H1 (cell line): ENCODE measurements at regions not wholly inside any gene's neighbourhood (a gene's known extent, or its start where the extent isn't known, plus 50 kb on each side); places are given as distances from the start of the nearest gene placed in this dataset.

Experiments
- CTCF ChIA-PET: fragments of 300-600 bp; sonication (Branson Sonifier 250); formaldehyde crosslinking; loops from one replicate; lab custom pipeline; 2021; ENCODE audit not compliant: partially characterized antibody; lab: Charles Lee
- POLR2A ChIA-PET: fragments of 300-600 bp; sonication (Branson Sonifier 250); formaldehyde crosslinking; loops from one replicate; lab custom pipeline; 2021; ENCODE audit warnings: inconsistent platforms; ENCODE audit not compliant: partially characterized antibody; lab: Charles Lee
- DNase-seq, 2 experiments: peaks; one replicate each; pipeline versions ENCODE4 v3.0.0 to v3.0.0-alpha.2; 2010 to 2022; ENCODE audit warnings: low spot score in 2 of 2, low read depth in 1 of 2, mixed read lengths in 1 of 2
- FAIRE-seq: peaks from 2 replicates; lab custom pipeline; 2011; peaks lifted over from hg19 to GRCh38; lab: Jason Lieb, UNC
- H2AFZ ChIP-seq: 2 replicates; pipeline ENCODE4 v1.8.1; 2012; ENCODE audit warnings: low read length, inconsistent platforms
- H2AK5ac ChIP-seq: 2 replicates; pipeline ENCODE4 v1.6.1; 2013; ENCODE audit warnings: low read depth, low read length
- H2BK120ac ChIP-seq: replicated peaks from 2 replicates; pipeline ENCODE3; 2013; ENCODE audit warnings: low read depth, low read length, inconsistent platforms
- H2BK12ac ChIP-seq: 2 replicates; pipeline ENCODE4 v1.6.1; 2013; ENCODE audit warnings: low read depth, low read length
- H2BK15ac ChIP-seq: 2 replicates; pipeline ENCODE4 v1.6.1; 2013; ENCODE audit warnings: low read length
- H2BK20ac ChIP-seq: 2 replicates; pipeline ENCODE4 v1.6.1; 2013; ENCODE audit warnings: low read length
- H2BK5ac ChIP-seq: 2 replicates; pipeline ENCODE4 v1.6.1; 2013; ENCODE audit warnings: low read depth, low read length
- H3K14ac ChIP-seq: 2 replicates; pipeline ENCODE4 v1.6.1; 2013; ENCODE audit warnings: inconsistent platforms; ENCODE audit not compliant: insufficient read length
- H3K18ac ChIP-seq: 2 replicates; pipeline ENCODE4 v1.6.1; 2013; ENCODE audit warnings: low read length; ENCODE audit errors: extremely low read depth
- H3K23ac ChIP-seq: 2 replicates; pipeline ENCODE4 v1.6.1; 2013; ENCODE audit warnings: inconsistent platforms; ENCODE audit not compliant: insufficient read length
- H3K23me2 ChIP-seq: 2 replicates; pipeline ENCODE4 v1.6.1; 2013; ENCODE audit warnings: low read depth, low read length
- H3K27ac ChIP-seq: 2 replicates; pipeline ENCODE4 v1.6.1; 2011; ENCODE audit warnings: low read depth, low read length, inconsistent platforms
- H3K27me3 ChIP-seq, 4 experiments: replicated peaks in 1 of 4; 1 replicate in 1 of 4; 2 replicates in 3 of 4; pipeline versions ENCODE4 v1.6.1 to v1.8.1; 2011 to 2013; ENCODE audit warnings: low read length in 3 of 4, mild to moderate bottlenecking in 3 of 4, inconsistent platforms in 2 of 4, mixed read lengths in 2 of 4, moderate library complexity in 1 of 4; ENCODE audit not compliant: control insufficient read depth in 3 of 4, insufficient read depth in 3 of 4; ENCODE audit errors: extremely low read depth in 1 of 4
- H3K36me3 ChIP-seq, 4 experiments: 2 replicates each; pipeline versions ENCODE4 v1.6.1 to v1.8.1; 2011 to 2013; ENCODE audit warnings: mild to moderate bottlenecking in 4 of 4, low read length in 3 of 4, moderate library complexity in 2 of 4, control low read depth in 1 of 4, inconsistent platforms in 1 of 4; ENCODE audit not compliant: insufficient read depth in 4 of 4, control insufficient read depth in 2 of 4
- H3K4ac ChIP-seq: replicated peaks from 2 replicates; pipeline ENCODE3; 2013; ENCODE audit warnings: low read length, low read depth, mixed read lengths, inconsistent platforms; ENCODE audit not compliant: insufficient read length
- H3K4me1 ChIP-seq, 4 experiments: replicated peaks in 1 of 4; 1 replicate in 1 of 4; 2 replicates in 3 of 4; pipeline versions ENCODE4 v1.6.1 to v1.8.1; 2011 to 2013; ENCODE audit warnings: low read length in 3 of 4, inconsistent platforms in 2 of 4, mixed read lengths in 1 of 4; ENCODE audit not compliant: insufficient read depth in 4 of 4, control insufficient read depth in 3 of 4
- H3K4me2 ChIP-seq, 2 experiments: 2 replicates each; pipeline versions ENCODE4 v1.6.1 to v1.8.1; 2011 to 2013; ENCODE audit warnings: low read depth in 2 of 2, low read length in 2 of 2, control low read depth in 1 of 2, inconsistent platforms in 1 of 2, mild to moderate bottlenecking in 1 of 2; ENCODE audit not compliant: insufficient read depth in 1 of 2
- H3K4me3 ChIP-seq, 4 experiments: fragments of 200-600, 300-600 bp in 1 of 4; sonication (generic), shearing (Covaris generic), sonication (Bioruptor Twin) in 1 of 4; 2 replicates each; pipeline versions ENCODE4 v1.5.1 to v1.8.1; 2011 to 2016; ENCODE audit warnings: low read length in 4 of 4, low read depth in 3 of 4, control low read depth in 2 of 4, inconsistent platforms in 2 of 4, mild to moderate bottlenecking in 2 of 4, mixed read lengths in 1 of 4, moderate library complexity in 1 of 4; ENCODE audit not compliant: insufficient read depth in 2 of 4; ENCODE audit errors: extremely low read depth in 1 of 4
- H3K56ac ChIP-seq: replicated peaks from 2 replicates; pipeline ENCODE3; 2013; ENCODE audit warnings: low read depth, mild to moderate bottlenecking, mixed read lengths, low read length, inconsistent platforms; ENCODE audit not compliant: insufficient read length
- H3K79me1 ChIP-seq: 2 replicates; pipeline ENCODE4 v1.6.1; 2013; ENCODE audit warnings: low read depth, low read length, control low read depth
- H3K79me2 ChIP-seq, 2 experiments: 2 replicates each; pipeline versions ENCODE4 v1.6.1 to v1.8.1; 2012 to 2013; ENCODE audit warnings: low read length in 2 of 2, mild to moderate bottlenecking in 2 of 2, inconsistent platforms in 1 of 2; ENCODE audit not compliant: insufficient read depth in 2 of 2, control insufficient read depth in 1 of 2
- H3K9ac ChIP-seq, 4 experiments: replicated peaks in 1 of 4; 1 replicate in 1 of 4; 2 replicates in 3 of 4; pipeline versions ENCODE4 v1.6.1 to v1.8.1; 2011 to 2013; ENCODE audit warnings: low read depth in 3 of 4, low read length in 3 of 4, control low read depth in 2 of 4, mild to moderate bottlenecking in 2 of 4, moderate library complexity in 2 of 4, inconsistent platforms in 1 of 4; ENCODE audit errors: extremely low read depth in 1 of 4
- H3K9me3 ChIP-seq, 2 experiments: 2 replicates each; pipeline versions ENCODE4 v1.6.1 to v1.8.1; 2012 to 2013; ENCODE audit warnings: mild to moderate bottlenecking in 2 of 2, moderate library complexity in 2 of 2, control low read depth in 1 of 2, inconsistent platforms in 1 of 2, low read depth in 1 of 2, low read length in 1 of 2, mixed read lengths in 1 of 2; ENCODE audit not compliant: insufficient read depth in 2 of 2
- H4K20me1 ChIP-seq, 2 experiments: replicated peaks in 1 of 2; 2 replicates each; pipeline versions ENCODE3 to v1.8.1; 2011 to 2013; ENCODE audit warnings: inconsistent platforms in 2 of 2, low read length in 2 of 2, mild to moderate bottlenecking in 1 of 2; ENCODE audit not compliant: insufficient read depth in 2 of 2, control insufficient read depth in 1 of 2
- H4K5ac ChIP-seq: 2 replicates; pipeline ENCODE4 v1.6.1; 2013; ENCODE audit warnings: low read length, low read depth, mixed read lengths, inconsistent platforms; ENCODE audit not compliant: insufficient read length
- H4K8ac ChIP-seq: 2 replicates; pipeline ENCODE4 v1.8.0; 2013; ENCODE audit warnings: mild to moderate bottlenecking, moderate library complexity, low read length, inconsistent platforms; ENCODE audit not compliant: insufficient read depth; ENCODE audit errors: extremely low read depth
- H4K91ac ChIP-seq: replicated peaks from 2 replicates; pipeline ENCODE3; 2013; ENCODE audit warnings: low read length, mixed read lengths, inconsistent platforms; ENCODE audit not compliant: insufficient read length
- BCL11A ChIP-seq, 2 experiments: IDR thresholded peaks; one replicate each; pipeline ENCODE4 v1.6.1; 2011; ENCODE audit warnings: low read depth in 2 of 2, low read length in 2 of 2, mild to moderate bottlenecking in 2 of 2
- CBX5 ChIP-seq: fragments of 300-800, 300-1000 bp; sonication (generic); IDR thresholded peaks from 2 replicates; pipeline ENCODE4 v1.7.1; 2016; ENCODE audit warnings: antibody characterized with exemption, low read length, low read depth
- EGR1 ChIP-seq: IDR thresholded peaks from 2 replicates; pipeline ENCODE4 v1.6.1; 2011; ENCODE audit warnings: low read depth, low read length, borderline replicate concordance
- FOSL1 ChIP-seq: IDR thresholded peaks from 2 replicates; pipeline ENCODE4 v1.6.1; 2011; ENCODE audit warnings: mild to moderate bottlenecking, low read depth, low read length, moderate library complexity; ENCODE audit not compliant: insufficient read depth
- HDAC2 ChIP-seq, 2 experiments: fragments of 300-600 bp in 1 of 2; sonication (generic) in 1 of 2; IDR thresholded peaks; 2 replicates each; pipeline ENCODE4 v1.6.1; 2011 to 2012; ENCODE audit warnings: low read depth in 2 of 2, low read length in 2 of 2, mild to moderate bottlenecking in 2 of 2, moderate library complexity in 2 of 2, borderline replicate concordance in 1 of 2, inconsistent platforms in 1 of 2
- KDM1A ChIP-seq: fragments of 200-600, 300-600 bp; sonication (generic); IDR thresholded peaks from 2 replicates; pipeline ENCODE4 v1.7.1; 2016; ENCODE audit warnings: mild to moderate bottlenecking, low read length, borderline replicate concordance
- NRF1 ChIP-seq: IDR thresholded peaks from 2 replicates; pipeline ENCODE4 v1.6.1; 2011; ENCODE audit warnings: mild to moderate bottlenecking, low read depth, low read length, improper control_type of control experiment
- PHF8 ChIP-seq: fragments of 200-600 bp; sonication (generic); conservative IDR thresholded peaks from 2 replicates; pipeline ENCODE4 v1.7.1; 2012; ENCODE audit warnings: low read depth, mild to moderate bottlenecking, inconsistent platforms, low read length, moderate library complexity
- RBBP5 ChIP-seq: IDR thresholded peaks from 2 replicates; pipeline ENCODE4 v1.7.1; 2012; ENCODE audit warnings: low read depth, mild to moderate bottlenecking, inconsistent platforms, low read length, moderate library complexity, borderline replicate concordance
- RXRA ChIP-seq: IDR thresholded peaks from 2 replicates; pipeline ENCODE4 v1.6.1; 2011; ENCODE audit warnings: low read depth, mild to moderate bottlenecking, low read length, moderate library complexity; ENCODE audit not compliant: insufficient read depth
- TCF12 ChIP-seq: IDR thresholded peaks from 2 replicates; pipeline ENCODE4 v1.6.1; 2011; ENCODE audit warnings: low read depth, mild to moderate bottlenecking, low read length
- WGBS, 2 experiments: shearing (Covaris generic) in 1 of 2; methylation state at CpG; one replicate each; pipeline versions ENCODE4 v1.1.6 to v1.1.7; 2013 to 2015; ENCODE audit warnings: low lambda C conversion rate in 2 of 2, mixed read lengths in 2 of 2, inconsistent platforms in 1 of 2, low coverage in 1 of 2, missing lambda C conversion rate in 1 of 2; ENCODE audit not compliant: insufficient replicate concordance in 2 of 2, insufficient coverage in 1 of 2, insufficient read length in 1 of 2; ENCODE audit errors: extremely low coverage in 1 of 2, missing lambda C conversion rate in 1 of 2; 5-methylcytosine and 5-hydroxymethylcytosine counted together

GRCh38 chr2:145543155-145543554, 1023.2 kb upstream of the ZEB2 start:
- H3K14ac ChIP-seq = no peak overlapping the region
- H3K27ac ChIP-seq = no peak overlapping the region
- H4K8ac ChIP-seq = no peak overlapping the region
- H3K56ac ChIP-seq = no peak overlapping the region
- H3K4me1 ChIP-seq = 0 out of 7 replicates have a peak, but pooled peaks cover 0 to 4% (median 0%) of the 10 kb centered on the region in 4 experiments
- H3K79me2 ChIP-seq = no peaks in the 10 kb centered on the region
- POLR2A ChIA-PET = no interaction called here
- H3K4me2 ChIP-seq = no peak overlapping the region
- no peaks in the 10 kb centered on the region for H4K20me1 ChIP-seq
- CTCF ChIA-PET = no interaction called here
- H3K36me3 ChIP-seq = no peaks in the 10 kb centered on the region
- H3K23ac ChIP-seq = no peak overlapping the region
- H3K27me3 ChIP-seq = peaks cover 0 to 2% (median 0%) of the 10 kb centered on the region in 4 experiments; a peak in 1 of 7 replicates
- no peak overlapping the region for H3K4me3 ChIP-seq
- no peak for FAIRE-seq
- no peak overlapping the region for H2BK20ac ChIP-seq
- H3K23me2 ChIP-seq = no peaks in the 10 kb centered on the region
- no peaks in the 10 kb centered on the region for H3K79me1 ChIP-seq
- H2BK120ac ChIP-seq = no peak overlapping the region
- H2BK15ac ChIP-seq = no peak overlapping the region
- H3K4ac ChIP-seq = no peak overlapping the region
- H3K9ac ChIP-seq = no peak overlapping the region
- H2AK5ac ChIP-seq = no peak overlapping the region
- H3K18ac ChIP-seq = no peak overlapping the region
- no peak overlapping the region for H2BK12ac ChIP-seq
- H4K5ac ChIP-seq = no peak overlapping the region
- no peak overlapping the region for H2AFZ ChIP-seq
- no peak overlapping the region for H4K91ac ChIP-seq
- no peaks in the 10 kb centered on the region for H3K9me3 ChIP-seq
- no peak for DNase-seq
- no peak overlapping the region for H2BK5ac ChIP-seq
- WGBS, 2 experiments = 89% methylated on average over 2 of the region's 2 CpGs; no CpG with 5 or more reads in 1 of the 2 experiments
- TF ChIP-seq HDAC2 (IDR thresholded peaks at IDR 0.05; ENCODE audit: borderline replicate concordance in 1 of 2, low read depth in 2 of 2, low read length in 2 of 2) (no peak), EGR1 (no peak), FOSL1 (no peak), NRF1 (no peak), KDM1A (no peak), RXRA (no peak), TCF12 (no peak), PHF8 (no peak), RBBP5 (no peak), CBX5 (no peak), BCL11A (IDR thresholded peaks at IDR 0.05; ENCODE audit: low read depth in 2 of 2, low read length in 2 of 2) (no peak)
